ENCODE measurements at regions not wholly inside any gene's neighbourhood (a gene's known extent, or its start where the extent isn't known, plus 50 kb on each side); places are given as distances from the start of the nearest gene placed in this dataset.
"Not testable (repeated sequence)": the region's sequence is repeated elsewhere in the genome, so short reads cannot be mapped to it uniquely, and the experiment has no call there.

- no peak for DNase-seq
These were observed 1027.7 kb upstream of the TMEFF2 start for GRCh38 chr2:193222454-193222853.

GRCh38 chr2:193219413-193219812 is 1024.7 kb upstream of the TMEFF2 start:
- no peak for DNase-seq

GRCh38 chr2:193201583-193201982 is 1006.9 kb upstream of the TMEFF2 start:
- no peak for DNase-seq

- DNase-seq, result no peak
These were observed 1004.6 kb upstream of the TMEFF2 start for GRCh38 chr2:193199322-193199721.

GRCh38 chr2:193187816-193188215 is 993.1 kb upstream of the TMEFF2 start:
- DNase-seq, result no peak

- DNase-seq, result not testable (repeated sequence)
These were observed 976.2 kb upstream of the TMEFF2 start for GRCh38 chr2:193170981-193171380.

- no peak for DNase-seq
These were observed 961.7 kb upstream of the TMEFF2 start for GRCh38 chr2:193156480-193156879.

- no peak for DNase-seq
These were observed 959.3 kb upstream of the TMEFF2 start for GRCh38 chr2:193154076-193154475.

GRCh38 chr2:193153576-193153975 is 958.8 kb upstream of the TMEFF2 start:
- DNase-seq, result no peak

GRCh38 chr2:193142467-193142866 is 947.7 kb upstream of the TMEFF2 start:
- DNase-seq, result not testable (repeated sequence)

- DNase-seq, result no peak
These were observed 947.3 kb upstream of the TMEFF2 start for GRCh38 chr2:193141998-193142397.

GRCh38 chr2:193140895-193141294 is 946.2 kb upstream of the TMEFF2 start:
- DNase-seq, result not testable (repeated sequence)

GRCh38 chr2:193124815-193125214 is 930.1 kb upstream of the TMEFF2 start:
- DNase-seq, result no peak

- no peak for DNase-seq
These were observed 920.1 kb upstream of the TMEFF2 start for GRCh38 chr2:193114827-193115226.

GRCh38 chr2:193112986-193113385 is 918.3 kb upstream of the TMEFF2 start:
- no peak for DNase-seq

- no peak for DNase-seq
These were observed 908.3 kb upstream of the TMEFF2 start for GRCh38 chr2:193103064-193103463.

- DNase-seq, result no peak
These were observed 906.9 kb upstream of the TMEFF2 start for GRCh38 chr2:193101591-193101990.

GRCh38 chr2:193088026-193088425 is 893.3 kb upstream of the TMEFF2 start:
- no peak for DNase-seq

- no peak for DNase-seq
These were observed 882.3 kb upstream of the TMEFF2 start for GRCh38 chr2:193076995-193077394.

- no peak for DNase-seq
These were observed 880.2 kb upstream of the TMEFF2 start for GRCh38 chr2:193074933-193075332.

GRCh38 chr2:193072647-193073046 is 877.9 kb upstream of the TMEFF2 start:
- no peak for DNase-seq

GRCh38 chr2:193025556-193025955 is 830.8 kb upstream of the TMEFF2 start:
- DNase-seq, result not testable (repeated sequence)

- DNase-seq, result no peak
These were observed 830.1 kb upstream of the TMEFF2 start for GRCh38 chr2:193024791-193025190.

- DNase-seq, result no peak
These were observed 817.1 kb upstream of the TMEFF2 start for GRCh38 chr2:193011870-193012269.

GRCh38 chr2:192993059-192993458 is 798.3 kb upstream of the TMEFF2 start:
- no peak for DNase-seq

- no peak for DNase-seq
These were observed 788.4 kb upstream of the TMEFF2 start for GRCh38 chr2:192983173-192983572.

Measured in activated CD4-positive, alpha-beta T cell treated with anti-CD3 and anti-CD28 coated beads for 4 hours (primary cell).